T47D (cell line): ENCODE measurements at regions not wholly inside any gene's neighbourhood (a gene's known extent, or its start where the extent isn't known, plus 50 kb on each side); places are given as distances from the start of the nearest gene placed in this dataset.

Source experiments
- DNase-seq, 2 experiments: peaks; one replicate each; pipeline versions ENCODE4 v3.0.0 to v3.0.0-alpha.2; 2011 to 2012; ENCODE audit warnings: low read depth in 1 of 2, low spot score in 1 of 2
- JUND ChIP-seq: IDR thresholded peaks from 2 replicates; pipeline ENCODE4 v1.6.1; 2012; ENCODE audit warnings: low read depth
- in situ Hi-C: cut with HindIII; loops from 2 replicates; pipeline ENCODE4 v1.10.0; 2016; ENCODE audit warnings: low sequenced_read_pairs, low pct_unique_long_range_greater_than_20kb

GRCh38 chr2:51649366-51649765 is 617.4 kb upstream of the NRXN1 start:
- no peak for DNase-seq
- TF ChIP-seq JUND, result no peak
- in situ Hi-C loops, result no loop called here

- in situ Hi-C loops, result no loop called here
- TF ChIP-seq JUND, result no peak
- DNase-seq, result no peak
These were observed 606.9 kb upstream of the NRXN1 start for GRCh38 chr2:51638811-51639210.

- in situ Hi-C loops, result no loop called here
These were observed 601.1 kb upstream of the NRXN1 start for GRCh38 chr2:51633073-51633472.

GRCh38 chr2:51629406-51629805 is 597.5 kb upstream of the NRXN1 start:
- no peak for TF ChIP-seq JUND
- DNase-seq, result no peak
- in situ Hi-C loops, result no loop called here

More at GRCh38 chr2:51633073-51633472, 601.1 kb upstream of the NRXN1 start:
- TF ChIP-seq JUND, result no peak
- DNase-seq, result no peak

GRCh38 chr2:51628917-51629316 is 597.0 kb upstream of the NRXN1 start:
- DNase-seq, result no peak
- in situ Hi-C loops, result no loop called here
- no peak for TF ChIP-seq JUND

- no peak for DNase-seq
- TF ChIP-seq JUND, result no peak
- in situ Hi-C loops, result no loop called here
These were observed 593.1 kb upstream of the NRXN1 start for GRCh38 chr2:51624995-51625394.

GRCh38 chr2:51620796-51621195 is 588.9 kb upstream of the NRXN1 start:
- in situ Hi-C loops, result no loop called here
- no peak for DNase-seq
- TF ChIP-seq JUND, result no peak

- DNase-seq, result no peak
- no peak for TF ChIP-seq JUND
- in situ Hi-C loops, result no loop called here
These were observed 588.0 kb upstream of the NRXN1 start for GRCh38 chr2:51619961-51620360.

- no peak for TF ChIP-seq JUND
- no peak for DNase-seq
- in situ Hi-C loops, result no loop called here
These were observed 580.5 kb upstream of the NRXN1 start for GRCh38 chr2:51612387-51612786.

GRCh38 chr2:51601706-51602105 is 569.8 kb upstream of the NRXN1 start:
- no peak for TF ChIP-seq JUND
- in situ Hi-C loops, result no loop called here
- DNase-seq, result no peak

- DNase-seq, result no peak
- in situ Hi-C loops, result no loop called here
- no peak for TF ChIP-seq JUND
These were observed 565.2 kb upstream of the NRXN1 start for GRCh38 chr2:51597086-51597485.

GRCh38 chr2:51595836-51596235 is 563.9 kb upstream of the NRXN1 start:
- in situ Hi-C loops, result no loop called here
- no peak for TF ChIP-seq JUND
- DNase-seq, result no peak

GRCh38 chr2:51581636-51582267 is 549.8 kb upstream of the NRXN1 start:
- in situ Hi-C loops, result no loop called here
- peak in 1 of 2 experiments; percentile 2 for DNase-seq
- TF ChIP-seq JUND, result no peak

- in situ Hi-C loops, result no loop called here
- TF ChIP-seq JUND, result no peak
- no peak for DNase-seq
These were observed 547.5 kb upstream of the NRXN1 start for GRCh38 chr2:51579412-51579811.
